Caco-2 (cell line): ENCODE measurements at regions not wholly inside any gene's neighbourhood (a gene's known extent, or its start where the extent isn't known, plus 50 kb on each side); places are given as distances from the start of the nearest gene placed in this dataset.

ENCODE experiments used
- BruUV-seq: library from RNA; stranded (reverse); fragments of 400-500 nt; replicated peaks from 2 replicates; lab custom pipeline; 2021; lab: Mats Ljungman, UMichigan
- CTCF ChIA-PET: fragments of 300-600 bp; sonication (Branson Sonifier 250); formaldehyde crosslinking; loops from one replicate; lab custom pipeline; 2022; ENCODE audit warnings: antibody characterized with exemption; lab: Charles Lee
- POLR2A ChIA-PET: fragments of 300-600 bp; sonication (Branson Sonifier 250); formaldehyde crosslinking; loops from one replicate; lab custom pipeline; 2022; ENCODE audit warnings: antibody characterized with exemption; lab: Charles Lee
- DNase-seq, 2 experiments: peaks; one replicate each; pipeline versions ENCODE4 v3.0.0 to v3.0.0-alpha.2; 2020 to 2022
- H3K27me3 ChIP-seq: replicated peaks from 2 replicates; pipeline ENCODE4 v1.6.0; 2011; ENCODE audit warnings: low read length; ENCODE audit not compliant: control insufficient read depth, insufficient read depth
- H3K36me3 ChIP-seq: 2 replicates; pipeline ENCODE4 v1.5.1; 2011; ENCODE audit warnings: low read length; ENCODE audit not compliant: control insufficient read depth, insufficient read depth
- H3K4me1 ChIP-seq: fragments of 250-450 bp; sonication (Bioruptor Pico); 2 replicates; pipeline ENCODE4 v1.5.1; 2020; ENCODE audit warnings: mild to moderate bottlenecking
- H3K4me3 ChIP-seq: 2 replicates; pipeline ENCODE4 v1.5.1; 2011; ENCODE audit warnings: low read depth, mild to moderate bottlenecking, control low read depth, low read length
- H3K9me3 ChIP-seq: fragments of 250-450 bp; sonication (Bioruptor Pico); 2 replicates; pipeline ENCODE4 v1.5.1; 2020; ENCODE audit warnings: mild to moderate bottlenecking, moderate library complexity
- H3K27ac Mint-ChIP-seq: one replicate; pipeline ENCODE4 v1.8.0; 2022; ENCODE audit warnings: mixed read lengths; ENCODE audit not compliant: unreplicated experiment
- H3K27me3 Mint-ChIP-seq: one replicate; pipeline ENCODE4 v1.8.0; 2022; ENCODE audit warnings: mixed read lengths; ENCODE audit not compliant: insufficient read depth, unreplicated experiment
- H3K36me3 Mint-ChIP-seq: one replicate; pipeline ENCODE4 v1.8.0; 2022; ENCODE audit warnings: mild to moderate bottlenecking, mixed read lengths; ENCODE audit not compliant: insufficient read depth, unreplicated experiment
- H3K4me1 Mint-ChIP-seq: one replicate; pipeline ENCODE4 v1.8.0; 2022; ENCODE audit warnings: low read depth, mixed read lengths; ENCODE audit not compliant: unreplicated experiment
- H3K4me3 Mint-ChIP-seq: one replicate; pipeline ENCODE4 v1.8.0; 2022; ENCODE audit warnings: mild to moderate bottlenecking, moderate library complexity, mixed read lengths; ENCODE audit not compliant: unreplicated experiment
- H3K9me3 Mint-ChIP-seq: one replicate; pipeline ENCODE4 v1.8.0; 2022; ENCODE audit warnings: mixed read lengths; ENCODE audit not compliant: unreplicated experiment
- intact Hi-C: fragments of 100-400 bp; cut with micrococcal nuclease; formaldehyde crosslinking; loops from one replicate; pipeline ENCODE4 v1.10.0; 2022; ENCODE audit not compliant: unreplicated experiment
- TF ChIP-seq, protein P1 (sequence below), 2 experiments: fragments of 200-600 bp in 1 of 2; IDR thresholded peaks; 1 replicate in 1 of 2; 2 replicates in 1 of 2; pipeline versions ENCODE4 v1.5.1 to v1.8.0; 2011 to 2022; ENCODE audit warnings: antibody characterized with exemption in 1 of 2, control low read depth in 1 of 2, inconsistent platforms in 1 of 2, low read depth in 1 of 2, low read length in 1 of 2, mild to moderate bottlenecking in 1 of 2, moderate library complexity in 1 of 2; ENCODE audit not compliant: insufficient read depth in 1 of 2, severe bottlenecking in 1 of 2, unreplicated experiment in 1 of 2

DNA sequence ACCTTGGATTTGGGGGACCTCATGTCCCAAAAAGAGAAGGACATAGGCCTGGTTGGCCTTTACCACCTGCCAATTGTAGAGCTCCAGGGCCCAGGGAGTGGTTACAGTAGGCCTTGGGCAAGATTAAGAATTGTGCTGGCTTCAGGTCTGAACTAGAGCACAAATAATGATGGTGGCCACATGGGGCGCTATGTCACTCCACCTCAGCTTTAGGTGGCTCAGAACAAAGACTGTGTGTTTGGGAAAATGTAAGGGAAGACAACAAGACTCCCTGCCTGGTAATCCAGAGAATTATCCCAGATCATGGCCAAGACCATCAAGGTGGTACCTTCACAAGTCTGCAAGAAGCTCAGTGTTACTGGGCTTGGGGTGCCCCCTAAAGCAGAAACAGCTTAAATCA lies 224.9 kb upstream of the OPRM1 start:
- Mint-ChIP-seq H3K4me3 (no peak overlapping the region), H3K27ac (no peak overlapping the region), H3K36me3 (no peaks in the 10 kb centered on the region), H3K27me3 (no peaks in the 10 kb centered on the region), H3K4me1 (no peaks in the 10 kb centered on the region), H3K9me3 (peaks cover 27% of the 10 kb centered on the region)
- TF ChIP-seq, protein P1, sequence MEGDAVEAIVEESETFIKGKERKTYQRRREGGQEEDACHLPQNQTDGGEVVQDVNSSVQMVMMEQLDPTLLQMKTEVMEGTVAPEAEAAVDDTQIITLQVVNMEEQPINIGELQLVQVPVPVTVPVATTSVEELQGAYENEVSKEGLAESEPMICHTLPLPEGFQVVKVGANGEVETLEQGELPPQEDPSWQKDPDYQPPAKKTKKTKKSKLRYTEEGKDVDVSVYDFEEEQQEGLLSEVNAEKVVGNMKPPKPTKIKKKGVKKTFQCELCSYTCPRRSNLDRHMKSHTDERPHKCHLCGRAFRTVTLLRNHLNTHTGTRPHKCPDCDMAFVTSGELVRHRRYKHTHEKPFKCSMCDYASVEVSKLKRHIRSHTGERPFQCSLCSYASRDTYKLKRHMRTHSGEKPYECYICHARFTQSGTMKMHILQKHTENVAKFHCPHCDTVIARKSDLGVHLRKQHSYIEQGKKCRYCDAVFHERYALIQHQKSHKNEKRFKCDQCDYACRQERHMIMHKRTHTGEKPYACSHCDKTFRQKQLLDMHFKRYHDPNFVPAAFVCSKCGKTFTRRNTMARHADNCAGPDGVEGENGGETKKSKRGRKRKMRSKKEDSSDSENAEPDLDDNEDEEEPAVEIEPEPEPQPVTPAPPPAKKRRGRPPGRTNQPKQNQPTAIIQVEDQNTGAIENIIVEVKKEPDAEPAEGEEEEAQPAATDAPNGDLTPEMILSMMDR (IDR thresholded peaks at IDR 0.05; ENCODE audit: insufficient read depth in 1 of 2, low read depth in 1 of 2, low read length in 1 of 2, severe bottlenecking in 1 of 2, unreplicated experiment in 1 of 2): no peak
- ChIA-PET CTCF (interaction anchor here (0.6 kb wide), 2 partner anchors 62 to 641 kb away, joined by 3 read pairs; no protein-coding TSS in a partner anchor), POLR2A (no interaction called here)
- no peaks in the 10 kb centered on the region for H3K9me3 ChIP-seq
- no TSS peak for BruUV-seq
- no peak overlapping the region for H3K4me3 ChIP-seq
- no peaks in the 10 kb centered on the region for H3K36me3 ChIP-seq
- no peaks in the 10 kb centered on the region for H3K27me3 ChIP-seq
- DNase-seq: no peak
- intact Hi-C loops: no loop called here
- peaks cover 4% of the 10 kb centered on the region; the same call in 1 of the 2 replicates for H3K4me1 ChIP-seq

DNA sequence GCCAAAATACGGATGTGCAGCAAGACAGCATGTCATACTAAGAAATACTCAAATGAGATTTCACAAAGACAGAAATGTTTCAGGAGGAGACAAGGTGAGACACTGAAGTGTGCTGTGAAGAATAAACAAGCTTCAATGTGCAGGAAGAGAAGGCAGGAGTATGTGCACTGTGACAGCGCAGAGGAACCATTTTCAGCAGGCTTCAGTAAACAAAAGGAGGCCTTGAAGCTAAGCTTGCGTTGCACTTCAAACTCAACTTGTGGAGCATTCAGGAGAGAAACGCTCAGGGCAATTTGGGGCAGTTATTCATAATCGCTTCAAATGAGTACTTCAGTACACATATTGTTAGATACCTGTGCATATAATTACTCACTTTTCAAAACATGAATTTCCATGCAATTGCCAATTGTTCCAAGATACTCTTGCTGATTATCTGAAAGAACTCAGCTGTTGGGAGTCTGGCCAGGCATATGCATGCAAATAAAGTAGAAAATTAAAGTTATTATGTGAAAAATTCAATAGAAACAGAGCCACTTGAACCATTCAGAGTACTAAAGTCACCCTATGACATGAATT lies 234.2 kb upstream of the OPRM1 start:
- H3K4me3 Mint-ChIP-seq: no peak overlapping the region
- ChIA-PET CTCF (no interaction called here), POLR2A (no interaction called here)
- BruUV-seq: no TSS peak
- Histone ChIP-seq H3K36me3 (no peaks in the 10 kb centered on the region), H3K9me3 (no peaks in the 10 kb centered on the region), H3K4me3 (no peak overlapping the region), H3K27me3 (no peaks in the 10 kb centered on the region), H3K4me1 (no peaks in the 10 kb centered on the region)
- TF ChIP-seq, protein P1 (IDR thresholded peaks at IDR 0.05; ENCODE audit: insufficient read depth in 1 of 2, low read depth in 1 of 2, low read length in 1 of 2, severe bottlenecking in 1 of 2, unreplicated experiment in 1 of 2): no peak
- no peaks in the 10 kb centered on the region for H3K9me3 Mint-ChIP-seq
- no peak for DNase-seq
- no peaks in the 10 kb centered on the region for H3K36me3 Mint-ChIP-seq
- H3K27ac Mint-ChIP-seq: no peak overlapping the region
- intact Hi-C loops: loop anchor here (5.0 kb wide), 1 partner anchor 142 kb away; no protein-coding TSS in a partner anchor
- H3K27me3 Mint-ChIP-seq: no peaks in the 10 kb centered on the region
- H3K4me1 Mint-ChIP-seq: no peaks in the 10 kb centered on the region

DNA sequence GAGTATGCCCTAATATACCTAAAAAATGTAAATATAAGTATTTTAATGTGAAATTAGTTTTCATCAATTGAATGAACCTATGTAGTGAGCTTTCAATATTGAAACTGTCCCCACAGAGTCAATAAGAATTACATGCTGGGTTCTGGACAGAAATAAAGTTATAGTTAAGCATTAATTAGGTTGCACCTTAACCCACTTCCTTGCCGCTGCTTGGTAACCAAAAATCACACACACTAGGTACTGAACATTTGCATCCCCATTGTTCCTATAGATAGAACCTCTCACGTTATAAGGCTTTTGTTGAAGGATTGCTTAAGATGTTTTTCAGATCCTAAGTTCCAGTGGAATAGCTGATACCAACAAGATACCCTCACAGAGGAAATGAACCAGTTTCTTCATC lies 237.1 kb upstream of the OPRM1 start:
- no peak for DNase-seq
- CTCF ChIA-PET: interaction anchor here (0.6 kb wide), 1 partner anchor 309 kb away, joined by 3 read pairs; no protein-coding TSS in a partner anchor
- Mint-ChIP-seq H3K27me3 (no peaks in the 10 kb centered on the region), H3K9me3 (no peaks in the 10 kb centered on the region), H3K36me3 (no peaks in the 10 kb centered on the region), H3K4me3 (no peak overlapping the region), H3K4me1 (no peaks in the 10 kb centered on the region), H3K27ac (no peak overlapping the region)
- Histone ChIP-seq H3K36me3 (no peaks in the 10 kb centered on the region), H3K4me1 (no peaks in the 10 kb centered on the region), H3K9me3 (no peaks in the 10 kb centered on the region), H3K27me3 (no peaks in the 10 kb centered on the region), H3K4me3 (no peak overlapping the region)
- no TSS peak for BruUV-seq
- TF ChIP-seq, protein P1 (IDR thresholded peaks at IDR 0.05; ENCODE audit: insufficient read depth in 1 of 2, low read depth in 1 of 2, low read length in 1 of 2, severe bottlenecking in 1 of 2, unreplicated experiment in 1 of 2): no peak
- POLR2A ChIA-PET: no interaction called here
- intact Hi-C loops: loop anchor here (5.0 kb wide), 1 partner anchor 145 kb away; no protein-coding TSS in a partner anchor
